ENCODE measurements at regions not wholly inside any gene's neighbourhood (a gene's known extent, or its start where the extent isn't known, plus 50 kb on each side); places are given as distances from the start of the nearest gene placed in this dataset.

- intact Hi-C loops (cut with micrococcal nuclease) = loop anchor here (10.0 kb wide), 1 partner anchor 666 kb away; no protein-coding TSS in a partner anchor
- no peaks in the 10 kb centered on the region for H3K36me3 Mint-ChIP-seq (ENCODE audit: low read depth)
These were observed 495.6 kb downstream of the RPS24 start for GRCh38 chr10:78529262-78529661.

GRCh38 chr10:78531088-78531487, 497.4 kb downstream of the RPS24 start:
- no peaks in the 10 kb centered on the region for H3K4me1 Mint-ChIP-seq (ENCODE audit: low read depth)
- DNase-seq (ENCODE audit: low spot score) = no peak
- no peak overlapping the region for H3K27ac Mint-ChIP-seq
- peaks cover 4% of the 10 kb centered on the region for H3K27me3 Mint-ChIP-seq (ENCODE audit: insufficient read depth)
- intact Hi-C loops (cut with micrococcal nuclease) = no loop called here
- H3K9me3 Mint-ChIP-seq = no peaks in the 10 kb centered on the region
- no peaks in the 10 kb centered on the region for H3K36me3 Mint-ChIP-seq (ENCODE audit: low read depth)
- H3K4me3 Mint-ChIP-seq = no peak overlapping the region

More at GRCh38 chr10:78529262-78529661, 495.6 kb downstream of the RPS24 start:
- Mint-ChIP-seq H3K27ac (no peak overlapping the region), H3K9me3 (no peaks in the 10 kb centered on the region), H3K27me3 (ENCODE audit: insufficient read depth) (peaks cover 4% of the 10 kb centered on the region), H3K4me1 (ENCODE audit: low read depth) (no peaks in the 10 kb centered on the region), H3K4me3 (no peak overlapping the region)
- DNase-seq (ENCODE audit: low spot score) = no peak

DNA sequence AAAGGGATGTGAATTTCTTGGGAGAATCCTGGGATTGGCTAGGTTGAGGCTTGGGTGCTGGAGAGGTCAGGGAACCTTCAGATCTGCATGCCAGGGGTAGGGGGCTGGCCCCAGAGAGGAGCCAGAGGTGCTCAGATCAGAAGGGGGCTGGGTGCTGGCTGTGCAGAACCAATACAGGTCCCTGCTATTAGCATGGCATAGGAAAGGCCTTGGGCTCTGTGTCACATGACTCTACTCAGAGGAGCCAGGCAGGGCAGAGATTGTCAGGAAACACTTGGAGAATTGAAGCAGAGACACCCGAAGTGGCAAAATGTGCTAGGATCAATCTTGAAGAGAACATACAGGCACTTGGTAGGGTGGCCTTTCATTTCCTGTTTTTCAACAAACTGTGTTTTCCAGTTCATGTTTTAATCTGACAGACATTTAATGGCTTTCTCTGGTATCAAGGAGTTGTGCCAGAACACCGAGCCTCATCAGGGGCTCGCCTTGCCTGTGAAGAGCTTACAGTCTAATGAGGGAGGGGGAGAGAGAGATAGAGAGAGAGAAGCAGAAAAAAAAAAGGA, 498.9 kb downstream of the RPS24 start:
- Mint-ChIP-seq H3K27ac (peak overlapping the region; percentile 22), H3K36me3 (ENCODE audit: low read depth) (no peaks in the 10 kb centered on the region)

DNA sequence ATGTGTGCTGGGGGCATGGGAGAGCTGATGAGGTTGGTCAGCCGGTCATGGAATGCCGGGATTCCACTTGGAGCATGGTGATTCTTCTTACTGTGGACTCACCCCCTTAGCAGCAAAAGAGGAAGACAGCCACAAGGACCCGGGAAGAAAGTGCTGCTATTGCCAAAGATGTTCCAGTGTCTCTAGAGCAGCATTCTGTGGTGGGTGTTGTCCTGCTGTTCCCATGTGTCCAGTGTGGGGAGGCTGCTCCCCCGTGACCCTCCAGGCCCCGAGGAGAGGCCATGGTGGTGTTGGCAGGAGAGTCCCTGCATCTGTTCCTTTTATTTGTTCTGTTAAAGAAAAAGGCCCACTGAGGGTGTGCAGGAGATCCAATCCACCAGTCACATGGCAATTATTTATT, 499.4 kb downstream of the RPS24 start:
- Mint-ChIP-seq H3K9me3 (no peaks in the 10 kb centered on the region), H3K36me3 (ENCODE audit: low read depth) (no peaks in the 10 kb centered on the region), H3K4me3 (no peak overlapping the region), H3K27me3 (ENCODE audit: insufficient read depth) (peaks cover 4% of the 10 kb centered on the region), H3K27ac (no peak overlapping the region), H3K4me1 (ENCODE audit: low read depth) (no peaks in the 10 kb centered on the region)
- intact Hi-C loops (cut with micrococcal nuclease) = no loop called here
- no peak for DNase-seq (ENCODE audit: low spot score)

More for the DNA sequence above, 498.9 kb downstream of the RPS24 start:
- no peak for DNase-seq (ENCODE audit: low spot score)
- intact Hi-C loops (cut with micrococcal nuclease) = no loop called here
- Mint-ChIP-seq H3K4me1 (ENCODE audit: low read depth) (no peaks in the 10 kb centered on the region), H3K9me3 (no peaks in the 10 kb centered on the region), H3K27me3 (ENCODE audit: insufficient read depth) (peaks cover 4% of the 10 kb centered on the region), H3K4me3 (no peak overlapping the region)

GRCh38 chr10:78533776-78534175, 500.1 kb downstream of the RPS24 start:
- no peak for DNase-seq (ENCODE audit: low spot score)
- intact Hi-C loops (cut with micrococcal nuclease) = no loop called here
- H3K4me3 Mint-ChIP-seq = no peak overlapping the region
- no peaks in the 10 kb centered on the region for H3K4me1 Mint-ChIP-seq (ENCODE audit: low read depth)
- no peaks in the 10 kb centered on the region for H3K36me3 Mint-ChIP-seq (ENCODE audit: low read depth)
- H3K27ac Mint-ChIP-seq = no peak overlapping the region
- H3K27me3 Mint-ChIP-seq (ENCODE audit: insufficient read depth) = peaks cover 4% of the 10 kb centered on the region
- no peaks in the 10 kb centered on the region for H3K9me3 Mint-ChIP-seq

DNA sequence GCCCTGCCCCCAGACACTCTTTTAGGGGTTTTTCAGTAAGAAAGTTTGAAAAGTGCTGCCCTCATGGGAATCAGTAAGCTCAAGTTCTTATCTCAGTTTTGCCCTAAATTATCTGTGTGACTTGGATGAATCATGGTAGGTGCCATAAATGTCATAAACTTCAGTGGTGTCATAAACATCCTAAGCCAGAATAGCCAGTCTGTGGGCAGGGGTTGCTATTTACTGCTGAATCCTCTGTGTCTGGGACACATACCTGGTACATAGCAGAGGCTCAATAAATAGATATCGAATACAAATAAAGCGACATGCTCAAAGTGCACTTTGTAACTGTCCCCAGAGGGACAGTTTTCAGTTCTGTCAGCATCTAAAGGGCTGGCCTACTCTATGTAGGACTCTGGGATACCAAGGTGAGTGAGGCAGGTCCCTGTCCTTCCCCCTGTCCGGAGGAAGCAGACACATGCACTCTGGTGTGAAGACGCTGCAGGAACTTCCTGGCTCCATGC, 502.1 kb downstream of the RPS24 start:
- H3K27ac Mint-ChIP-seq = no peak overlapping the region
- H3K36me3 Mint-ChIP-seq (ENCODE audit: low read depth) = no peaks in the 10 kb centered on the region
- no peaks in the 10 kb centered on the region for H3K9me3 Mint-ChIP-seq
- peaks cover 11% of the 10 kb centered on the region for H3K4me1 Mint-ChIP-seq (ENCODE audit: low read depth)
- intact Hi-C loops (cut with micrococcal nuclease) = no loop called here
- no peak for DNase-seq (ENCODE audit: low spot score)
- peaks cover 4% of the 10 kb centered on the region for H3K27me3 Mint-ChIP-seq (ENCODE audit: insufficient read depth)
- no peak overlapping the region for H3K4me3 Mint-ChIP-seq

DNA sequence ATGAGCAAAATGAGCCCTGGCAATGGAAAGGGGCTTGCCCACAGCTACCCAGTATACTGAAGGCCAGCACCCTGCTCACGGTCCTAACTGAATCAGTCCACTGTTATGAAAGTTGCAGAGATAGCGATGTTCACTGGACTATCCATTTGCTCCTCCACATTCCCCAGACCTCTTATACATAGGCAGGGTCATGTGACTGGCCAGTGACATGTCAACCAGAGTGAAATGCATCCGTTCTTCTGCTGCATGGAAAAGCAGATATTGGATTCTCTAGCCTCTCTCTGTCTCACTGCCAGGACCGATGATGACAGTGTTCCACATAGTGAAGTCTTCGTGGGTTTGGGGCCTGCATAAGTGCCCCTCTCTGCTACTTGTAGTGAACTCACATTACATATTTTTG, 503.4 kb downstream of the RPS24 start:
- Mint-ChIP-seq H3K4me3 (no peak overlapping the region), H3K36me3 (ENCODE audit: low read depth) (peaks cover 2% of the 10 kb centered on the region), H3K9me3 (no peaks in the 10 kb centered on the region), H3K27ac (no peak overlapping the region), H3K4me1 (ENCODE audit: low read depth) (peaks cover 19% of the 10 kb centered on the region), H3K27me3 (ENCODE audit: insufficient read depth) (peaks cover 2% of the 10 kb centered on the region)
- intact Hi-C loops (cut with micrococcal nuclease) = no loop called here
- DNase-seq (ENCODE audit: low spot score) = no peak

- DNase-seq (ENCODE audit: low spot score) = no peak
- Mint-ChIP-seq H3K36me3 (ENCODE audit: low read depth) (peaks cover 2% of the 10 kb centered on the region), H3K9me3 (no peaks in the 10 kb centered on the region), H3K4me3 (no peak overlapping the region), H3K27me3 (ENCODE audit: insufficient read depth) (no peaks in the 10 kb centered on the region), H3K27ac (no peak overlapping the region), H3K4me1 (ENCODE audit: low read depth) (peaks cover 26% of the 10 kb centered on the region)
- intact Hi-C loops (cut with micrococcal nuclease) = no loop called here
These were observed 505.6 kb downstream of the RPS24 start for GRCh38 chr10:78539247-78539766.

- Mint-ChIP-seq H3K36me3 (ENCODE audit: low read depth) (peaks cover 2% of the 10 kb centered on the region), H3K4me1 (ENCODE audit: low read depth) (peaks cover 26% of the 10 kb centered on the region), H3K4me3 (no peak overlapping the region), H3K27me3 (ENCODE audit: insufficient read depth) (no peaks in the 10 kb centered on the region), H3K27ac (peak overlapping the region; percentile 16), H3K9me3 (no peaks in the 10 kb centered on the region)
- no peak for DNase-seq (ENCODE audit: low spot score)
- intact Hi-C loops (cut with micrococcal nuclease) = no loop called here
These were observed 506.9 kb downstream of the RPS24 start for GRCh38 chr10:78540355-78541076.

GRCh38 chr10:78541481-78542140, 507.9 kb downstream of the RPS24 start:
- DNase-seq (ENCODE audit: low spot score) = peak; percentile 3
- no peaks in the 10 kb centered on the region for H3K27me3 Mint-ChIP-seq (ENCODE audit: insufficient read depth)
- peaks cover 26% of the 10 kb centered on the region for H3K4me1 Mint-ChIP-seq (ENCODE audit: low read depth)
- peak overlapping the region; percentile 74 for H3K27ac Mint-ChIP-seq
- peaks cover 2% of the 10 kb centered on the region for H3K36me3 Mint-ChIP-seq (ENCODE audit: low read depth)
- H3K9me3 Mint-ChIP-seq = no peaks in the 10 kb centered on the region
- intact Hi-C loops (cut with micrococcal nuclease) = no loop called here
- no peak overlapping the region for H3K4me3 Mint-ChIP-seq

DNA sequence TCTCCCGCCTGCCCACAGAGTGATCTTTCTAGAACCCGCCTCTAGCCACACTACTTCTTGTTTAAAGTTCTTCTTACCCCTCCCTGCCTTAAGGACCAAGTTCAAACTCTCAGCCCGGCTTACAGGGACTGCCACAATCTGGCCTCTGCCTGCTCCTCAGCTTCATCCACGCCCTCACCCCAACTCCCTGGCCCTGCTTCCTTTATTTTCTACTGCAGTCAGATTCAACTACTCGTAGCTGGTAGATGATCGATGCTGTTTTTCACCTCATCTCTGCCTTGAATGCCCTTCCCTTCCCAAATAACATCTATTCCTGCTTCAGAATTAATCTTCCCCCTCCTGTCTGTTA, 508.5 kb downstream of the RPS24 start:
- intact Hi-C loops (cut with micrococcal nuclease) = no loop called here
- H3K9me3 Mint-ChIP-seq = no peaks in the 10 kb centered on the region
- no peaks in the 10 kb centered on the region for H3K27me3 Mint-ChIP-seq (ENCODE audit: insufficient read depth)
- no peak for DNase-seq (ENCODE audit: low spot score)
- peak overlapping the region; percentile 74 for H3K27ac Mint-ChIP-seq
- peaks cover 26% of the 10 kb centered on the region for H3K4me1 Mint-ChIP-seq (ENCODE audit: low read depth)
- H3K4me3 Mint-ChIP-seq = no peak overlapping the region
- peaks cover 2% of the 10 kb centered on the region for H3K36me3 Mint-ChIP-seq (ENCODE audit: low read depth)

DNA sequence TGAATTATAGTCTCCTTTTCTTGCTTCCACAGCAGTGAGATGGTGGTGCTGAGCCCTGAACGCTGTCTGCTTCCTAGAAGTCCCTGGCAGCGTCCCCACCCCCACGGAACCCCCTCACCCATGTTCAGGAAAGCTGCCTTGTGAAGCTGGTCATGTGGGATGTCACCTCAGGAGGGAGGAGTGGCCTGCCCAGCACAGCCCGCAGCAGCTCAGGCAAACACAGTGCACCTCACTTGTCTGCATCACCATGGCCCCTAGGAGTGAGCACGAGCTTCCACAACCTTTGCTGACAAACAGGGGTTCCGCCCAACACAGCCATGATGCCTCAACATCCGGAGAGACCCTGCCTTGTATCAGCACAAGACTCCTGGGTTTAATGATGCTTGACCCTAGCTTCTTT, 508.9 kb downstream of the RPS24 start:
- Mint-ChIP-seq H3K27ac (peak overlapping the region; percentile 74), H3K36me3 (ENCODE audit: low read depth) (peaks cover 2% of the 10 kb centered on the region), H3K9me3 (no peaks in the 10 kb centered on the region), H3K4me3 (no peak overlapping the region), H3K27me3 (ENCODE audit: insufficient read depth) (no peaks in the 10 kb centered on the region), H3K4me1 (ENCODE audit: low read depth) (peaks cover 26% of the 10 kb centered on the region)
- intact Hi-C loops (cut with micrococcal nuclease) = no loop called here
- no peak for DNase-seq (ENCODE audit: low spot score)

Measured in activated T-helper 1 cell treated with anti-CD3 and anti-CD28 coated beads, Interleukin-12 subunit alpha, Interleukin-12 subunit beta, Interleukin-2, Interleukin-4 antibody, amounts not matched to agents 30 ng/mL and 10 ng/mL and 1 ng/mL, durations not matched to agents 14 hours and 24 hours and 36 hours (primary cell).